Caco-2 (cell line): ENCODE measurements at regions not wholly inside any gene's neighbourhood (a gene's known extent, or its start where the extent isn't known, plus 50 kb on each side); places are given as distances from the start of the nearest gene placed in this dataset.

Source experiments
- BruUV-seq: library from RNA; stranded (reverse); fragments of 400-500 nt; replicated peaks from 2 replicates; lab custom pipeline; 2021; lab: Mats Ljungman, UMichigan
- CTCF ChIA-PET: fragments of 300-600 bp; sonication (Branson Sonifier 250); formaldehyde crosslinking; loops from one replicate; lab custom pipeline; 2022; ENCODE audit warnings: antibody characterized with exemption; lab: Charles Lee
- POLR2A ChIA-PET: fragments of 300-600 bp; sonication (Branson Sonifier 250); formaldehyde crosslinking; loops from one replicate; lab custom pipeline; 2022; ENCODE audit warnings: antibody characterized with exemption; lab: Charles Lee
- DNase-seq, 2 experiments: peaks; one replicate each; pipeline versions ENCODE4 v3.0.0 to v3.0.0-alpha.2; 2020 to 2022
- H3K27me3 ChIP-seq: replicated peaks from 2 replicates; pipeline ENCODE4 v1.6.0; 2011; ENCODE audit warnings: low read length; ENCODE audit not compliant: control insufficient read depth, insufficient read depth
- H3K36me3 ChIP-seq: 2 replicates; pipeline ENCODE4 v1.5.1; 2011; ENCODE audit warnings: low read length; ENCODE audit not compliant: control insufficient read depth, insufficient read depth
- H3K4me1 ChIP-seq: fragments of 250-450 bp; sonication (Bioruptor Pico); 2 replicates; pipeline ENCODE4 v1.5.1; 2020; ENCODE audit warnings: mild to moderate bottlenecking
- H3K4me3 ChIP-seq: 2 replicates; pipeline ENCODE4 v1.5.1; 2011; ENCODE audit warnings: low read depth, mild to moderate bottlenecking, control low read depth, low read length
- H3K9me3 ChIP-seq: fragments of 250-450 bp; sonication (Bioruptor Pico); 2 replicates; pipeline ENCODE4 v1.5.1; 2020; ENCODE audit warnings: mild to moderate bottlenecking, moderate library complexity
- H3K27ac Mint-ChIP-seq: one replicate; pipeline ENCODE4 v1.8.0; 2022; ENCODE audit warnings: mixed read lengths; ENCODE audit not compliant: unreplicated experiment
- H3K27me3 Mint-ChIP-seq: one replicate; pipeline ENCODE4 v1.8.0; 2022; ENCODE audit warnings: mixed read lengths; ENCODE audit not compliant: insufficient read depth, unreplicated experiment
- H3K36me3 Mint-ChIP-seq: one replicate; pipeline ENCODE4 v1.8.0; 2022; ENCODE audit warnings: mild to moderate bottlenecking, mixed read lengths; ENCODE audit not compliant: insufficient read depth, unreplicated experiment
- H3K4me1 Mint-ChIP-seq: one replicate; pipeline ENCODE4 v1.8.0; 2022; ENCODE audit warnings: low read depth, mixed read lengths; ENCODE audit not compliant: unreplicated experiment
- H3K4me3 Mint-ChIP-seq: one replicate; pipeline ENCODE4 v1.8.0; 2022; ENCODE audit warnings: mild to moderate bottlenecking, moderate library complexity, mixed read lengths; ENCODE audit not compliant: unreplicated experiment
- H3K9me3 Mint-ChIP-seq: one replicate; pipeline ENCODE4 v1.8.0; 2022; ENCODE audit warnings: mixed read lengths; ENCODE audit not compliant: unreplicated experiment
- intact Hi-C: fragments of 100-400 bp; cut with micrococcal nuclease; formaldehyde crosslinking; loops from one replicate; pipeline ENCODE4 v1.10.0; 2022; ENCODE audit not compliant: unreplicated experiment
- TF ChIP-seq, protein P1 (sequence below), 2 experiments: fragments of 200-600 bp in 1 of 2; IDR thresholded peaks; 1 replicate in 1 of 2; 2 replicates in 1 of 2; pipeline versions ENCODE4 v1.5.1 to v1.8.0; 2011 to 2022; ENCODE audit warnings: antibody characterized with exemption in 1 of 2, control low read depth in 1 of 2, inconsistent platforms in 1 of 2, low read depth in 1 of 2, low read length in 1 of 2, mild to moderate bottlenecking in 1 of 2, moderate library complexity in 1 of 2; ENCODE audit not compliant: insufficient read depth in 1 of 2, severe bottlenecking in 1 of 2, unreplicated experiment in 1 of 2

DNA sequence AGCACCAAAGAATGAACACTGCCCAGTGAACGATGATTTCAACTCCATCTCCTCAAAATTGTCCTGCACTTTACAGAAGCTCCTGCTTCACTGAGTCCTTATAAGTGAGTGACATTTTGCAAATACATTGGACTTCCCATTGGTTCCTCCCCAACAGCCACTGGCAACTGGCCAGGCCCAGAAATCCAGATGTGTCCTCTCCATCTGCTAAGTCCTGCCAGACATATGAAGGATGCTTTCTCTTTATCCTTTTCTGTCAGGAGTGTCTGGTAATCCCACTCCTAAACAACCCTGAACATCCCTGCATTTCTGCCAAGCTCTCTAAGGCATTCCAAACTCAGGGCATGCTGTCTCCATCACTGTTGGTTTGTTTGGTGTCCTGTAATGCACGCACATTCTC lies 271.8 kb downstream of the RRAGC start:
- intact Hi-C loops = no loop called here
- DNase-seq = no peak
- H3K9me3 Mint-ChIP-seq = peaks cover 5% of the 10 kb centered on the region
- no peaks in the 10 kb centered on the region for H3K4me1 Mint-ChIP-seq
- no peak overlapping the region for H3K4me3 Mint-ChIP-seq
- Histone ChIP-seq H3K36me3 (no peaks in the 10 kb centered on the region), H3K9me3 (no peaks in the 10 kb centered on the region), H3K27me3 (no peaks in the 10 kb centered on the region), H3K4me3 (no peak overlapping the region), H3K4me1 (no peaks in the 10 kb centered on the region)
- BruUV-seq = no TSS peak
- H3K36me3 Mint-ChIP-seq = no peaks in the 10 kb centered on the region
- no peak overlapping the region for H3K27ac Mint-ChIP-seq
- POLR2A ChIA-PET = no interaction called here
- no peaks in the 10 kb centered on the region for H3K27me3 Mint-ChIP-seq
- CTCF ChIA-PET = no interaction called here
- TF ChIP-seq, protein P1, sequence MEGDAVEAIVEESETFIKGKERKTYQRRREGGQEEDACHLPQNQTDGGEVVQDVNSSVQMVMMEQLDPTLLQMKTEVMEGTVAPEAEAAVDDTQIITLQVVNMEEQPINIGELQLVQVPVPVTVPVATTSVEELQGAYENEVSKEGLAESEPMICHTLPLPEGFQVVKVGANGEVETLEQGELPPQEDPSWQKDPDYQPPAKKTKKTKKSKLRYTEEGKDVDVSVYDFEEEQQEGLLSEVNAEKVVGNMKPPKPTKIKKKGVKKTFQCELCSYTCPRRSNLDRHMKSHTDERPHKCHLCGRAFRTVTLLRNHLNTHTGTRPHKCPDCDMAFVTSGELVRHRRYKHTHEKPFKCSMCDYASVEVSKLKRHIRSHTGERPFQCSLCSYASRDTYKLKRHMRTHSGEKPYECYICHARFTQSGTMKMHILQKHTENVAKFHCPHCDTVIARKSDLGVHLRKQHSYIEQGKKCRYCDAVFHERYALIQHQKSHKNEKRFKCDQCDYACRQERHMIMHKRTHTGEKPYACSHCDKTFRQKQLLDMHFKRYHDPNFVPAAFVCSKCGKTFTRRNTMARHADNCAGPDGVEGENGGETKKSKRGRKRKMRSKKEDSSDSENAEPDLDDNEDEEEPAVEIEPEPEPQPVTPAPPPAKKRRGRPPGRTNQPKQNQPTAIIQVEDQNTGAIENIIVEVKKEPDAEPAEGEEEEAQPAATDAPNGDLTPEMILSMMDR (IDR thresholded peaks at IDR 0.05; ENCODE audit: insufficient read depth in 1 of 2, low read depth in 1 of 2, low read length in 1 of 2, severe bottlenecking in 1 of 2, unreplicated experiment in 1 of 2) = no peak

DNA sequence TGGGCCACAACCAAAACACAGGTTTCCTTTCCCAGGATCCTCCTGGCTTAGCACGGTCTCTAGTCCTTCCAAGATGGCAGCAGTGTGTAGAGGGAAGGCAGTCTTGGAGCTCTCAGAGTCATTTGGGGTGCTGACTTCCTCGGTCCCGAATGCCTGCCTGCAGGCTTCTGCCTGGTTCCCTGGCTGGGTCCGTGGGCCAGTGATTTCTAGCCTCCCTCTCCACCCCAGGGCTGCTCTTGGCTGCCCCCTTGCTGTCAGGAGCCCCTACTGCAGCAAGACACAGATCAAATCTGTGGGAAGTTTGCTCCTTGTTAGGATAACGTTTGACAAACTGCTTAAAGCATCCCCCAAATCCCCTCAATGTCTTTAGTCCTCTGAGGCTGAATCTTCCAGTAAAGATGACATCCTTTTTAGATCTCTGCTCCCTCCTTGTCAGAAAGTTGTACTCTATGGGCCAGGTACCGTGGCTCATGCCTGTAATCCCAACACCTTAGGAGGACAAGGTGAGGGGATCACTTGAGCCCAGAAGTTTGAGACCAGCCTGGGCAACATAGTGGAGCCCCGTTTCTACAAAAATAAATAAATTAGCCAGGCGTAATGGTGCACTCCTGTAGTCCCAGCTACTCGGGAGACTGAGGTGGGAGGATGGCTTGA lies 272.5 kb downstream of the RRAGC start:
- Mint-ChIP-seq H3K9me3 (no peaks in the 10 kb centered on the region), H3K36me3 (no peaks in the 10 kb centered on the region), H3K4me1 (no peaks in the 10 kb centered on the region), H3K27me3 (no peaks in the 10 kb centered on the region), H3K27ac (no peak overlapping the region), H3K4me3 (no peak overlapping the region)
- ChIA-PET POLR2A (no interaction called here), CTCF (no interaction called here)
- DNase-seq = peak in 1 of 2 experiments; percentile 45
- no peaks in the 10 kb centered on the region for H3K36me3 ChIP-seq
- no peaks in the 10 kb centered on the region for H3K9me3 ChIP-seq
- H3K27me3 ChIP-seq = no peaks in the 10 kb centered on the region
- no TSS peak for BruUV-seq
- TF ChIP-seq, protein P1 (IDR thresholded peaks at IDR 0.05; ENCODE audit: insufficient read depth in 1 of 2, low read depth in 1 of 2, low read length in 1 of 2, severe bottlenecking in 1 of 2, unreplicated experiment in 1 of 2) = peak; percentile 54 to 67
- H3K4me1 ChIP-seq = no peaks in the 10 kb centered on the region
- H3K4me3 ChIP-seq = no peak overlapping the region
- intact Hi-C loops = no loop called here

DNA sequence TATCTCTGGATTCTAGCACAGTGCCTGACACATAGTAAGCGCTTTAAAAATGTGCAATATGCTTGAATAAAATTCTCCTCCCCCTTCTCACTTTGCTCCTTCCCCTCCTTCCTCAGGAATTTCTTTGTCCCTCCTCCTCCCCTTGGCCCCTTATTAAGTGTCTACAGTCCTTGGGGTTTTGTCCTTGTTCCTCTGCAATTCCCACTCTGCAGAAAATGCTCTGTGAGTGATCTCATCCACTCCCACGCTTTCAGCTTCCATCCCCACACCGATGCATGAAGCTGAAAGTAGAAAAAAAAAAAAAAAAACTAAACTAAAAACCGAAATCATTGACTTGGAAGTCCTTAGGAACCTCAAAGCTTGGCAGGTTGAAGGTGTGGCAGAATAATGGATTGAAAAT lies 273.6 kb downstream of the RRAGC start:
- Mint-ChIP-seq H3K4me3 (no peak overlapping the region), H3K36me3 (no peaks in the 10 kb centered on the region), H3K9me3 (no peaks in the 10 kb centered on the region), H3K4me1 (no peaks in the 10 kb centered on the region), H3K27me3 (peaks cover 6% of the 10 kb centered on the region), H3K27ac (no peak overlapping the region)
- Histone ChIP-seq H3K9me3 (no peaks in the 10 kb centered on the region), H3K27me3 (no peaks in the 10 kb centered on the region), H3K4me1 (no peaks in the 10 kb centered on the region), H3K36me3 (no peaks in the 10 kb centered on the region), H3K4me3 (no peak overlapping the region)
- intact Hi-C loops = no loop called here
- no peak for DNase-seq
- ChIA-PET POLR2A (no interaction called here), CTCF (no interaction called here)
- TF ChIP-seq, protein P1 (IDR thresholded peaks at IDR 0.05; ENCODE audit: insufficient read depth in 1 of 2, low read depth in 1 of 2, low read length in 1 of 2, severe bottlenecking in 1 of 2, unreplicated experiment in 1 of 2) = no peak
- no TSS peak for BruUV-seq
